Breast epithelium (tissue), 3 donors: ENCODE measurements at regions not wholly inside any gene's neighbourhood (a gene's known extent, or its start where the extent isn't known, plus 50 kb on each side); places are given as distances from the start of the nearest gene placed in this dataset.

Experiments
- CTCF ChIP-seq, 3 donors: fragments of 450-650 bp; IDR thresholded peaks; one replicate each; pipeline ENCODE4 v1.5.1; 2016 to 2017; ENCODE audit warnings: antibody characterized with exemption in 3 of 3, mild to moderate bottlenecking in 3 of 3, moderate library complexity in 3 of 3
- POLR2A ChIP-seq: fragments of 450-650 bp; IDR thresholded peaks from one replicate; pipeline ENCODE4 v1.6.1; 2016; ENCODE audit warnings: antibody characterized with exemption, mild to moderate bottlenecking, moderate library complexity
- POLR2AphosphoS5 ChIP-seq, 3 donors: sonication (generic); formaldehyde crosslinking; IDR thresholded peaks; one replicate each; pipeline ENCODE4 v1.6.1; 2017; ENCODE audit warnings: antibody characterized with exemption in 3 of 3

GRCh38 chr6:139994998-139995397, 620.5 kb upstream of the CITED2 start:
- TF ChIP-seq CTCF (IDR thresholded peaks at IDR 0.05), result no peak
- TF ChIP-seq POLR2A, result no peak
- TF ChIP-seq POLR2AphosphoS5 (IDR thresholded peaks at IDR 0.05), result no peak
